ENCODE measurements at regions not wholly inside any gene's neighbourhood (a gene's known extent, or its start where the extent isn't known, plus 50 kb on each side); places are given as distances from the start of the nearest gene placed in this dataset.

GRCh38 chr7:12814828-12815227 is 127.4 kb downstream of the ARL4A start:
- Histone ChIP-seq H2AFZ (ENCODE audit: low read depth, low read length) (no peak overlapping the region), H3K79me2 (ENCODE audit: control insufficient read depth, insufficient read depth, low read length) (no peaks in the 10 kb centered on the region), H3K4me1 (ENCODE audit: control insufficient read depth, extremely low read depth, insufficient read depth, low read length) (no peaks in the 10 kb centered on the region), H3K9ac (replicated peaks; ENCODE audit: extremely low read depth, insufficient read depth, low read length) (no peak overlapping the region), H3K4me2 (ENCODE audit: insufficient read depth, low read length) (no peak overlapping the region), H3K9me1 (replicated peaks; ENCODE audit: control insufficient read depth, extremely low read depth, insufficient read depth, low read length) (no peaks in the 10 kb centered on the region), H3K27ac (ENCODE audit: insufficient read depth, low read depth, low read length) (no peak overlapping the region), H3K27me3 (ENCODE audit: control insufficient read depth in 2 of 2, insufficient read depth in 2 of 2, low read length in 2 of 2) (no peaks in the 10 kb centered on the region), H3K36me3 (ENCODE audit: control insufficient read depth in 2 of 2, extremely low read depth in 1 of 2, insufficient read depth in 2 of 2, low read length in 2 of 2) (no peaks in the 10 kb centered on the region), H4K20me1 (replicated peaks; ENCODE audit: control insufficient read depth, extremely low read depth, insufficient read depth, low read length) (no peaks in the 10 kb centered on the region), H3K4me3 (replicated peaks in 1 of 3; ENCODE audit: insufficient read depth in 1 of 3, low read depth in 1 of 3, low read length in 3 of 3) (no peak overlapping the region), H3K9me3 (replicated peaks; ENCODE audit: control insufficient read depth, insufficient read depth, low read length) (no peaks in the 10 kb centered on the region)
- DNase-seq (ENCODE audit: low read depth, low spot score) (no peak), FAIRE-seq (no peak)
- TF ChIP-seq POLR2A (IDR thresholded peaks at IDR 0.05; ENCODE audit: low read depth, low read length) (no peak), MYC (IDR thresholded peaks at IDR 0.05; ENCODE audit: low read depth, low read length) (no peak), JUN (IDR thresholded peaks at IDR 0.05; ENCODE audit: borderline replicate concordance, insufficient read depth, insufficient read length, low read depth) (no peak), GATA2 (IDR thresholded peaks at IDR 0.05; ENCODE audit: insufficient read depth, insufficient read length, low read depth, low read length) (no peak), CTCF (IDR thresholded peaks at IDR 0.05; ENCODE audit: extremely low read depth in 1 of 2, insufficient read depth in 1 of 2, low read depth in 1 of 2, low read length in 2 of 2) (no peak), FOS (IDR thresholded peaks at IDR 0.05; ENCODE audit: borderline replicate concordance, insufficient read depth, low read length) (no peak), EZH2 (IDR thresholded peaks at IDR 0.05; ENCODE audit: borderline replicate concordance, low read depth, low read length, severe bottlenecking) (no peak), POLR2AphosphoS5 (IDR thresholded peaks at IDR 0.05; ENCODE audit: insufficient read depth, low read depth, low read length) (no peak), MAX (IDR thresholded peaks at IDR 0.05; ENCODE audit: insufficient read depth, insufficient read length) (no peak)
- CTCF ChIA-PET = no interaction called here
- intact Hi-C loops (cut with micrococcal nuclease) (no loop called here), dilution Hi-C loops (cut with MboI; ENCODE audit: extremely low pct_ligation_motif_present, low sequenced_read_pairs) (no loop called here)
- BruUV-seq (replicated peaks) = no TSS peak
- POLR2A ChIA-PET = no interaction called here

All from endothelial cell of umbilical vein (primary cell).